Endothelial cell of umbilical vein (primary cell): ENCODE measurements at regions not wholly inside any gene's neighbourhood (a gene's known extent, or its start where the extent isn't known, plus 50 kb on each side); places are given as distances from the start of the nearest gene placed in this dataset.

Experiments
- BruUV-seq: library from RNA; stranded (reverse); fragments of 400-500 nt; replicated peaks from 2 replicates; lab custom pipeline; 2021; lab: Mats Ljungman, UMichigan
- CTCF ChIA-PET: fragments of 300-600, 350-600 bp; sonication (Branson Sonifier 250); formaldehyde crosslinking; loops from one replicate; lab custom pipeline; 2021; ENCODE audit warnings: antibody characterized with exemption, inconsistent platforms; lab: Charles Lee
- POLR2A ChIA-PET: fragments of 300-600, 350-600 bp; sonication (Branson Sonifier 250); formaldehyde crosslinking; loops from one replicate; lab custom pipeline; 2021; ENCODE audit warnings: antibody characterized with exemption, inconsistent platforms; lab: Charles Lee
- DNase-seq: peaks from one replicate; pipeline ENCODE4 v3.0.0-alpha.2; 2011; ENCODE audit warnings: low read depth, low spot score
- FAIRE-seq: peaks from 2 replicates; lab custom pipeline; 2011; peaks lifted over from hg19 to GRCh38; lab: Jason Lieb, UNC
- H2AFZ ChIP-seq: 2 replicates; pipeline ENCODE4 v1.6.0; 2012; ENCODE audit warnings: low read depth, low read length, control low read depth, inconsistent platforms
- H3K27ac ChIP-seq: 2 replicates; pipeline ENCODE4 v1.5.1; 2011; ENCODE audit warnings: low read depth, mild to moderate bottlenecking, control low read depth, low read length, moderate library complexity; ENCODE audit not compliant: insufficient read depth
- H3K27me3 ChIP-seq, 2 experiments: 2 replicates each; pipeline versions ENCODE4 v1.6.0 to v1.6.1; 2011; ENCODE audit warnings: low read length in 2 of 2, mixed read lengths in 1 of 2; ENCODE audit not compliant: control insufficient read depth in 2 of 2, insufficient read depth in 2 of 2
- H3K36me3 ChIP-seq, 2 experiments: 2 replicates in 1 of 2; 3 replicates in 1 of 2; pipeline ENCODE4 v1.5.1; 2011; ENCODE audit warnings: low read length in 2 of 2, mild to moderate bottlenecking in 1 of 2, moderate library complexity in 1 of 2; ENCODE audit not compliant: control insufficient read depth in 2 of 2, insufficient read depth in 2 of 2; ENCODE audit errors: extremely low read depth in 1 of 2
- H3K4me1 ChIP-seq: 3 replicates; pipeline ENCODE4 v1.5.1; 2011; ENCODE audit warnings: mild to moderate bottlenecking, low read length; ENCODE audit not compliant: control insufficient read depth, insufficient read depth; ENCODE audit errors: extremely low read depth
- H3K4me2 ChIP-seq: 2 replicates; pipeline ENCODE4 v1.6.1; 2011; ENCODE audit warnings: low read length, control low read depth, mixed read lengths; ENCODE audit not compliant: insufficient read depth
- H3K4me3 ChIP-seq, 3 experiments: fragments of 200-600 bp in 1 of 3; sonication (generic), shearing (Covaris generic) in 1 of 3; replicated peaks in 1 of 3; 2 replicates each; pipeline ENCODE4 v1.5.1; 2011 to 2016; ENCODE audit warnings: control low read depth in 3 of 3, low read length in 3 of 3, mild to moderate bottlenecking in 2 of 3, inconsistent platforms in 1 of 3, low read depth in 1 of 3, moderate library complexity in 1 of 3; ENCODE audit not compliant: insufficient read depth in 1 of 3
- H3K79me2 ChIP-seq: 2 replicates; pipeline ENCODE4 v1.6.0; 2012; ENCODE audit warnings: low read length, inconsistent platforms; ENCODE audit not compliant: control insufficient read depth, insufficient read depth
- H3K9ac ChIP-seq: replicated peaks from 2 replicates; pipeline ENCODE3; 2011; ENCODE audit warnings: low read length, control low read depth; ENCODE audit not compliant: insufficient read depth; ENCODE audit errors: extremely low read depth
- H3K9me1 ChIP-seq: replicated peaks from 3 replicates; pipeline ENCODE4 v1.6.0; 2011; ENCODE audit warnings: mild to moderate bottlenecking, low read length; ENCODE audit not compliant: control insufficient read depth, insufficient read depth; ENCODE audit errors: extremely low read depth
- H3K9me3 ChIP-seq: replicated peaks from 2 replicates; pipeline ENCODE4 v1.5.1; 2012; ENCODE audit warnings: low read length, inconsistent platforms; ENCODE audit not compliant: control insufficient read depth, insufficient read depth
- H4K20me1 ChIP-seq: replicated peaks from 2 replicates; pipeline ENCODE3; 2011; ENCODE audit warnings: mild to moderate bottlenecking, low read length; ENCODE audit not compliant: control insufficient read depth, insufficient read depth; ENCODE audit errors: extremely low read depth
- FOS ChIP-seq: IDR thresholded peaks from 2 replicates; pipeline ENCODE4 v1.6.1; 2011; ENCODE audit warnings: mild to moderate bottlenecking, low read length, moderate library complexity, borderline replicate concordance; ENCODE audit not compliant: insufficient read depth
- JUN ChIP-seq: IDR thresholded peaks from 2 replicates; pipeline ENCODE4 v1.6.1; 2011; ENCODE audit warnings: borderline replicate concordance, low read depth; ENCODE audit not compliant: insufficient read length, insufficient read depth
- MYC ChIP-seq: IDR thresholded peaks from one replicate; pipeline ENCODE4 v1.6.1; 2011; ENCODE audit warnings: mild to moderate bottlenecking, low read depth, low read length
- POLR2A ChIP-seq: IDR thresholded peaks from 2 replicates; pipeline ENCODE4 v1.6.1; 2012; ENCODE audit warnings: low read depth, mild to moderate bottlenecking, control low read depth, low read length
- POLR2AphosphoS5 ChIP-seq: IDR thresholded peaks from 2 replicates; pipeline ENCODE4 v1.6.1; 2012; ENCODE audit warnings: low read depth, mild to moderate bottlenecking, control low read depth, low read length, moderate library complexity; ENCODE audit not compliant: insufficient read depth
- dilution Hi-C: fragments of 300-500 bp; cut with MboI; formaldehyde crosslinking; loops from one replicate; pipeline ENCODE4 v1.15.0; 2019; ENCODE audit warnings: low sequenced_read_pairs; ENCODE audit not compliant: extremely low pct_ligation_motif_present
- intact Hi-C: fragments of 100-400 bp; cut with micrococcal nuclease; formaldehyde crosslinking; loops from one replicate; pipeline ENCODE4 v1.10.0; 2022
- TF ChIP-seq, protein P1 (sequence below), 2 donors: IDR thresholded peaks; 1 replicate in 1 of 2; 2 replicates in 1 of 2; pipeline ENCODE4 v1.5.1; 2011; ENCODE audit warnings: low read length in 2 of 2, mild to moderate bottlenecking in 2 of 2, moderate library complexity in 2 of 2, control low read depth in 1 of 2, inconsistent platforms in 1 of 2, low read depth in 1 of 2; ENCODE audit not compliant: insufficient read depth in 1 of 2; ENCODE audit errors: extremely low read depth in 1 of 2
- TF ChIP-seq, protein P2 (sequence below): IDR thresholded peaks from 2 replicates; pipeline ENCODE4 v1.6.1; 2011; ENCODE audit not compliant: insufficient read depth, insufficient read length

DNA sequence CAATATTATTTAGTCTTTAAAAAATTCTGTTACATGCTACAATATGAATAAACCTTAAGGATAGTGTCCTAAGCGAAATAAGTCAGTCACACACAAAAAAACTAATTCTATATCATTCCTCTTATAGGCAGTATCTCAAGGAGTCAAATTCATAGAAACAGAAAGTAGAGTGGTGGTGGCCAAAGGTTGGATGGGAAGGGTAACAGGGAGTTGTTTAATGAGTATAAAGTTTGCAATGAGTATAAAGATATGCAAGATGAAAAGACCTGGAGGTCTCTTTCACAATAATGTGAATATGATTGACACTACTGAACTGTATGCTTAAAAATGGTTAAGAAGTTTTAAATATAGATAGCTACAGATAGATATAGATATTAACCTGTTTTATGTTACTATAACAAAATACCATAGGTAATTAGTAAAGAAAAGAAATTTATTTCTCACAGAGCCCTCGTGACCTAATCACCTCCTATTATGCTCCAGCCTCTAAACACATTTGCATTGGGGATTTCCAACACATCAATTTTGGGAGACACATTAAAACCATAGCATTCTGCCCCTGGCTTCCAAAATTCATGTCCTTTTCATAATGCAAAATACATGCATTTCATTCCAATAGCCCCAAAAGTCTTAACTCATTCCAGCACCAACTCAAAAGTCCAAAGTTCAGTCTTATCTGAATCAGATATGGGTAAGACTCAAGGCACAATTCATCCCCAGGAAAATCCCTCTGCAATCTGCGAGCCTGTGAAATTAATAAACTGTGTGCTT is 93.6 kb downstream of the ATPSCKMT start:
- FAIRE-seq (no peak), DNase-seq (no peak)
- TF ChIP-seq, protein P1, sequence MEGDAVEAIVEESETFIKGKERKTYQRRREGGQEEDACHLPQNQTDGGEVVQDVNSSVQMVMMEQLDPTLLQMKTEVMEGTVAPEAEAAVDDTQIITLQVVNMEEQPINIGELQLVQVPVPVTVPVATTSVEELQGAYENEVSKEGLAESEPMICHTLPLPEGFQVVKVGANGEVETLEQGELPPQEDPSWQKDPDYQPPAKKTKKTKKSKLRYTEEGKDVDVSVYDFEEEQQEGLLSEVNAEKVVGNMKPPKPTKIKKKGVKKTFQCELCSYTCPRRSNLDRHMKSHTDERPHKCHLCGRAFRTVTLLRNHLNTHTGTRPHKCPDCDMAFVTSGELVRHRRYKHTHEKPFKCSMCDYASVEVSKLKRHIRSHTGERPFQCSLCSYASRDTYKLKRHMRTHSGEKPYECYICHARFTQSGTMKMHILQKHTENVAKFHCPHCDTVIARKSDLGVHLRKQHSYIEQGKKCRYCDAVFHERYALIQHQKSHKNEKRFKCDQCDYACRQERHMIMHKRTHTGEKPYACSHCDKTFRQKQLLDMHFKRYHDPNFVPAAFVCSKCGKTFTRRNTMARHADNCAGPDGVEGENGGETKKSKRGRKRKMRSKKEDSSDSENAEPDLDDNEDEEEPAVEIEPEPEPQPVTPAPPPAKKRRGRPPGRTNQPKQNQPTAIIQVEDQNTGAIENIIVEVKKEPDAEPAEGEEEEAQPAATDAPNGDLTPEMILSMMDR (IDR thresholded peaks at IDR 0.05; ENCODE audit: extremely low read depth in 1 of 2, insufficient read depth in 1 of 2, low read depth in 1 of 2, low read length in 2 of 2): no peak
- TF ChIP-seq, protein P2, sequence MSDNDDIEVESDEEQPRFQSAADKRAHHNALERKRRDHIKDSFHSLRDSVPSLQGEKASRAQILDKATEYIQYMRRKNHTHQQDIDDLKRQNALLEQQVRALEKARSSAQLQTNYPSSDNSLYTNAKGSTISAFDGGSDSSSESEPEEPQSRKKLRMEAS: no peak
- no peak for TF ChIP-seq POLR2A
- TF ChIP-seq FOS: no peak
- no peak for TF ChIP-seq JUN
- TF ChIP-seq MYC: no peak
- TF ChIP-seq POLR2AphosphoS5: no peak
- Histone ChIP-seq H3K27me3 (no peaks in the 10 kb centered on the region), H2AFZ (no peak overlapping the region), H3K4me3 (no peak overlapping the region), H3K9me1 (no peaks in the 10 kb centered on the region), H3K36me3 (no peaks in the 10 kb centered on the region), H3K27ac (no peak overlapping the region), H3K4me2 (no peak overlapping the region), H4K20me1 (no peaks in the 10 kb centered on the region), H3K4me1 (no peaks in the 10 kb centered on the region), H3K9me3 (no peaks in the 10 kb centered on the region), H3K9ac (no peak overlapping the region), H3K79me2 (no peaks in the 10 kb centered on the region)
- dilution Hi-C loops: no loop called here
- BruUV-seq: no TSS peak
- CTCF ChIA-PET: no interaction called here
- intact Hi-C loops: no loop called here
- POLR2A ChIA-PET: no interaction called here
